HG02981 (cell line): ENCODE measurements at regions not wholly inside any gene's neighbourhood (a gene's known extent, or its start where the extent isn't known, plus 50 kb on each side); places are given as distances from the start of the nearest gene placed in this dataset.
"Not testable (repeated sequence)": the region's sequence is repeated elsewhere in the genome, so short reads cannot be mapped to it uniquely, and the experiment has no call there.

Source experiments
- ATAC-seq: cut with Tn5 transposase; IDR thresholded peaks from one replicate; pipeline ENCODE4 v1.9.1; 2021; ENCODE audit warnings: mild to moderate bottlenecking, moderate library complexity; ENCODE audit not compliant: unreplicated experiment

DNA sequence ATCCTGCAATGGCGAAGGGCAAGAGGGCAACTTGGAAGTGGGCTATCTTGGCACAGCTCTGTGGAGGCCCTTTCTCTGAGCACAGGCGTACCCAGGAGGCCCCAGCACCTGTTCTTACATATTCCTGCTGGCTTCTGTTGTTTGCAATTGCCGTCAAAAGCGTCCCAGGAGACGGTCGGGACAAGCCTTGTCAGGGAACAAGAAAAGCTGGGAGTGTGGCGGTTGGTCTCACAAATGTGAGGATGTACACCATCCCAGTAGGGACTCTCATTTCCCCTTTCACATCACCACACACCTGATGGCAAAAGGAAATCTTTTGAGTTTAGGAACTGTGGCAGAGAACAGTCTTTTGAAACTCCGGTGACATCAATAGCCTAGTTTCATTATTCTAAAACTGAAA is 94.7 kb upstream of the EFEMP1 start:
- ATAC-seq = no peak

DNA sequence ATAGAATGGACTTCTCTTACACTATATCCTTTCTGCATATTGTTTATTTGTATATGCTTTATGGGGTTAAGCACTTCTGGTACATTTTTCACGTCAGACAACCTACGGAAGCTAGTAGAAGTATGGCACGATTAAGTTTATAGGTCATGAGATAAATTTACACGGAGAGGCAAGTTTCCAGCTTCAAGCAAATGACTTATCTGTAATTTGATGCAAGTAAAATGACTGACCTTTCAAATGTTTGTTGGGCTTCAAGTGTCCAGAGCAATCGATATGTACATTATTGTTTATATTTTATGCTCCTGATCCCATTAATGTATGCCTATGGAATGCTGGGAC is 97.5 kb upstream of the EFEMP1 start:
- ATAC-seq = no peak

DNA sequence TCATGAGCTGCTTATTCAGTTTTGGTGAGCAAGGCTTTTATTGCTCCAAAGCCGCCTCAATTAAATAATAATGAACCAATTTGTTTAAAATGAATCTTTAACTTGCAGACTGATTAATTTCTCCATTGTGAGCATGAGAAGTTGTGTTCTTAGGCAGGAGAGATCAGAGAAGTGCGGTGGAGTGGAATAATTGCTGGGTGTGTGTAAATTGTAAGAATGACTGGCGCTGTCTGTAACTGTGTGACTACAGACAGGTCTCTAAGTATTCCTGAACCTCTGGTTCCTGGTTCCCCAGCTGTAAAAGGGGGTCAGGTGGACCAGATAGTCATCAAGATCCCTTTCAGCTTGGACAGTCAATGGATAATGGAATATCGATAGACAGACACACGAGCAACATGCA is 98.0 kb upstream of the EFEMP1 start:
- no peak for ATAC-seq

GRCh38 chr2:56025469-56026193 is 102.0 kb upstream of the EFEMP1 start:
- ATAC-seq = no peak

- ATAC-seq = no peak
Observed at GRCh38 chr2:56026828-56027227, 103.2 kb upstream of the EFEMP1 start.

- no peak for ATAC-seq
Observed at GRCh38 chr2:56030062-56030461, 106.5 kb upstream of the EFEMP1 start.

DNA sequence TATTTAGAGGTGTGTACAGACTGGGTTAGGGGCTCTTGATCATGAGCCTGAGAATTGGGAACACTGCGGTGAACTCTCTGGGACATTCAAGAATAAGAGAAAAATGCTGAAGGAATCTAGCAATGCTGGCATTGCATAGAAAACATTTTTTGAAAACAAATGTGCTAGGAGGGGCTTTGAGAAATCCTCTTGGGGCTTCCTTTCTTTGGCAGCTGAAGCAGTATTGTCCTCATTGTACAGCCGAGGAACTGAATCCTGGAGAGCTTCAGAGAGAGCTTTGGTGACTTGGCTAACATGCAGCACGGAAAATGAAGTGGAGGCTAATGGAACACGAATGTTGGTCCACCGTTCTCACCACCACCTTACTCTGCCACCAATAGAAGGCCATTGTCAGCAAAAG is 107.3 kb upstream of the EFEMP1 start:
- ATAC-seq = no peak

GRCh38 chr2:56034258-56034657 is 110.7 kb upstream of the EFEMP1 start:
- no peak for ATAC-seq

DNA sequence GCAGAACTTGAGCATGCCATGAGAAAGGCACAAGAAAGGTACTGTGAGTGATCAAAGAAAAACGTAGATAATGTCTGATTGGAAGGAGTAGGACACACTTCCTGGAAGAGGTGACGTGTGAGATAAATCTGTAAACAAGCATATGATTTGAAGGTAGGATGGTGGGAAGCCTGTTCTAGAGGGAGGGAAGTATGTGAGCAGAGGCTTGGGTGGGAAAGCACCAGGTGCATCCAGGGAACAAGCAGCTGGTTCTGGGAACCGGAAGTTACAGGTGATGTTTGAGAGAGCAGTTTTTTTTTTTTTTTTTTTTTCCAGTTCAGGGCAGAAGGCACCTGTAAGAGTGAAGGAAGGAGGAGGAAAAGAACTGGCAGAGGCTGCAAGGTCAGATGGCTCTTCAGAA is 116.6 kb upstream of the EFEMP1 start:
- ATAC-seq = no peak

DNA sequence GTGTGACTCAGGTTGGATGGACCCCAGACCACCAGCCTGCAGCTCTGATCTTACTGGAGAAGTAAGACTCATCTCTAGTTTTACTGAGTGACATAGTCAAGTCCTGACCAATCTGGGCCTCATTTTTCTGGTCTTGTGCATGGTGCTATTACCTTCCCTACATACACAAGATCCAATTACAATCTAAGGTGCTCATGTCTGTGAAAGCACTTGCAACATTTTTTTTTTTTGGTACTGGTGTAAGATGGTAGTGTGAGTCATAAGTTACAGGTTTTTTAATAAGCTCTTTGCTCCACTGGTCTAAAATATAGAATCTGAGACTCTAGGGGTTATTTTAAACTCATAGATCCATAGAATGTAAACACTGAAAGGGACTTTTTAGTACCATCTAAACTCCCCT is 117.3 kb upstream of the EFEMP1 start:
- no peak for ATAC-seq

DNA sequence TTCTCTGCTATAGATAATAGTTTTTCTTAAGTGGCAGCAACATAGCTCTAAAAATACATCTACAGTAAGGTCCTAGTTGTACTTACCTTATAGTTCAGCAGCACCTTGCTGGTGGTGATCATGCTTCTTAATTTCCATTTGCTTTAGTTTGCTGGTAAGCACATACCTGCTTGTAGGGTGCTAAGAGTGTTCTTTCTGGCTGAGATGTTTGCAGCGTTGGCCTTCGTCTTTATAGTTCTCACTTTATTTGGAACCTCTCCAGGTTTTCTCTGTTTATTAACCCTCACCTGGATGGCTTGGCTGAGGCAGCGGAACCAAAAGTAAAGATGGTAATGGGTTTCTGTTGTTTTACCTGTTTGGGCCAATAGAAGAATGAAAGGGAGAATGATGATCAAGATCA is 123.6 kb upstream of the EFEMP1 start:
- no peak for ATAC-seq

- no peak for ATAC-seq
Observed at GRCh38 chr2:56049233-56049845, 125.8 kb upstream of the EFEMP1 start.

GRCh38 chr2:56053679-56054078 is 130.1 kb upstream of the EFEMP1 start:
- no peak for ATAC-seq

DNA sequence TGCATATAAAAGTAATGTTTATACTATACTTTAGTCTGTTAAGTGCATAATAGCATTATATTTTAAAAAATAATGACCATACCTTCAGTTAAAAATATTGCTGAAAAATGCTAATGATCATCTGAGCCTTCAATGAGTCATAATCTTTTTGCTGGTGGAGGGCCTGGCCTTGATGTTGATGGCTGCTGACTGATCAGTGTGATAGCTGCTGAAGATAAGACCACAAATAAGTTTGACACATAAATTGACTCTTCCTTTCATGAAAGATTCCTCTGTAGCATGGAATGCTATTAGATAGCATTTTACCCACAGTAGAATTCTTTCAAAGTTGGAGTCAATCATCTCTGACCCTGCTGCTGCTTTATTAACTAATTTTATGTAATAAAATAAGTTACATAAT is 128.4 kb upstream of the CCDC85A start:
- no peak for ATAC-seq

DNA sequence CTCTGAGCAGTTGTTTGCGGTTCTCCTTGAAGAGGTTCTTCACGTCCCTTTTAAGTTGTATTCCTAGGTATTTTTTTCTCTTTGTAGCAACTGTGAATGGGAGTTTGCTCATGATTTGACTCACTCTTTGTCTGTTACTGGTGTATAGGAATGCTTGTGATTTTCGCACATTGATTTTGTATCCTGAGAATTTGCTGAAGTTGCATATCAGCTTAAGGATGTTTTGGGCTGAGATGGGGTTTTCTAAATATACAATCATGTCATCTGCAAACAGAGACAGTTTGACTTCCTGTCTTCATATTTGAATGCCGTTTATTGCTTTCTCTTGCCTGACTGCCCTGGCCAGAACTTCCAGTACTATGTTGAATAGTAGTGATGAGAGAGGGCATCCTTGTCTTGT is 122.5 kb upstream of the CCDC85A start:
- ATAC-seq = not testable (repeated sequence)

DNA sequence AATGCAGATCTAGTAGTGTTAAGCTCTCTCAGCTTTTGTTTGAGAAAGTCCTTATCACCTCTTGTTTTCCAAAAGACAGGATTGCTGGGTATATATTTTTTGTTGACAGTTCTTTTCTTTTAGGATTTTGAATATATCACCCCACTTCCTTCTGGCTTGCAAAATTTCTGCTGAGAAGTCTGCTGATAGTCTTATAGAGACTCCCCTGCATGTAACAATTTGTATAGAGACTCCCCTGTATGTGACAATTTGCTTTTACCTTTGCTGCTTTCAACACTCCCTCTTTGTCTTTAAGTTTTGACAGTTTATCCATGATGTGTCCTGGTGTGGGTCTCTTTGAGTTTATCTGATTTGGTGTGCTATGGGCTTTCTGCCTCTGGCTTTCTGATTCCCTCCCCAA is 115.0 kb upstream of the CCDC85A start:
- ATAC-seq = no peak

DNA sequence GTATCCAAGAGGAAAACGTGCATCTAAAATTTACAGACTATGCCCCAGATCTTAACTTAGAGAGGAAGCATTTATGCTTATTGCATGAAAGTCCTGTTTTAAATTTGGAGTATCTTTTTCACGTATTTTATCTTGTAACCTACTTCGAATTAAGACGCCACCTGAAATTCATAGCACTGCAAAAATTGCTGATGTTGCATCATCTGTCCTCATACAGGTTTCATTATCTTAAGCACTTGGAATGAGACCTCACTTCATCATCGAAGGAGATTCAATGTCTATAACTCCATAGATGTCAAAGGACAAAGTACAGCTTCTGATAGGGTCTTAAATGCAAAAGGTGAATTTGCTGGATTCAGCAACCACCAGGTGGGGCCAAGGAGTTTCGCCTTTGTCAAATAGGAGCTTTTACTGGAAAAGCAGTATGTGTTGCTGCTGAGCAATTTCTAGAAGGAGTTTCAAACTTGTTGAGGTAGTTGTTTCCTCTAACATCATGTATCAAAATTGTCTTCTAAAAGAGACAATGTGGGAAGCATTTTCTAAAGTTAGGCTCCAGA is 106.4 kb upstream of the CCDC85A start:
- no peak for ATAC-seq

DNA sequence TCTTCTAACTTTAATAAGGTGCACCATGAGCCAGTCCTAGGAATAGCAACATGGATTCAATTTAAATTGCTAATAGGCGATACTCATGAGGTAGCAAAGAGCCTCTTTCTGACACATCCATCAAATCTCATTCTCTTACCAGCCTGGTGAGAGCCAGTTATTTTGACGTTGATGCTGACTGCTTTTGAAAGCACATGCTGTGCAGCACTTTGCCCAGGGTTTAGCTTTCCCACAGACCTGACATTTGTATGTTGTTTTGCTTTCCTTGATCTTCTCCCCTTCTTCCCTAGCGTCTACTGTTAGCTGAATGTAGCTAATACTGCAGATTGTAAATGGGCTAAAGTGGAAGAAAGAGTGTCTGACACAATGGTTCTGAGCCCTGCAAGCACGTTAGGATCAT is 101.1 kb upstream of the CCDC85A start:
- no peak for ATAC-seq

GRCh38 chr2:56084111-56084901 is 99.5 kb upstream of the CCDC85A start:
- no peak for ATAC-seq

GRCh38 chr2:56086336-56086735 is 97.5 kb upstream of the CCDC85A start:
- no peak for ATAC-seq

DNA sequence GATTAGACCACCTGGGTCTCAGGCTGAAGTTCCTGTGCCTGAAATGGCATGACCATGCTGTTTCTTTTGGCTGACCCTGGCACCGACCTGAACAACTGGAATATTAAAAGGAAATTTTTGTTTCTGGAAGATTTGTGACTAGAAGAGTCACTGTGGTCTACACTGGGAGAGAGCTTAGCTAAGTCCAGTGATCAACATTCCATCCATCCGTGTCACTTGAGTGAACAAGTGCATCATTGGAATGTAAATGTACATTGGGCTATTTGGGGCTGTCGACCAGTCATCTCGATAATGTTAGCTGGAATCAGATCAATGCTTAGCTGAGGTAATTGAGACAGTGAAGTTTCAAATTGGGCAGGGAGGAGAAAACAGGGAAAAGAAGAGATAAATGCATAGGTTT is 95.4 kb upstream of the CCDC85A start:
- ATAC-seq = no peak

DNA sequence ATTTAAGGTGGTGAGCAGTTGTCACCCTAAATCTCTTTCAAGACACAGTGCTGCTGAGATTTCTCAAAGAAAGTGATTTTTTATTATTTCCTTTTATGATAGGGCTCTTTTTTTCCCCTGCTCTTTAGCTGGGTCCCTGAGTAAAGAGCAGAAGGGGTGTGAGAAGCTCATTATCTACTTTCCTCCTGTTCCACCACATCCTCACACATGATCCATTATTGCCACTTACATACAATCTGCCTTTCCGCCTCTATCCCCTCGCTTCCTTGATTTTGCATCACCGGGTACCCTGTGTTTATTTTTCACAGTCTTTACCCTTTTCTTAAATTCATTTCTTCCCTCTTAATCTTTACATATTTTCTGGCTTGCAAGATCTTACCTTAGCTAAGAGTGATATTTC is 93.9 kb upstream of the CCDC85A start:
- no peak for ATAC-seq
